ENCODE measurements at regions not wholly inside any gene's neighbourhood (a gene's known extent, or its start where the extent isn't known, plus 50 kb on each side); places are given as distances from the start of the nearest gene placed in this dataset.

- no peaks in the 10 kb centered on the region for H3K9me3 ChIP-seq
- no peak for TF ChIP-seq CTCF (IDR thresholded peaks at IDR 0.05)
- H3K4me3 ChIP-seq = no peak overlapping the region
- intact Hi-C loops (cut with DNase I) = no loop called here
- ATAC-seq (no peak), DNase-seq (no peak), FAIRE-seq (no peak)
- H3K36me3 ChIP-seq = no peaks in the 10 kb centered on the region
- no peaks in the 10 kb centered on the region for H3K4me1 ChIP-seq
- WGBS, 2 donors = 63 to 68% methylated on average over 6 of the region's 6 CpGs
- H3K27me3 ChIP-seq = no peaks in the 10 kb centered on the region
- no peak overlapping the region for H3K27ac ChIP-seq
Measured at GRCh38 chr6:45727819-45728449, 287.7 kb downstream of the CLIC5 start.

- WGBS, 2 donors = 62 to 86% methylated on average over 2 of the region's 2 CpGs
- intact Hi-C loops (cut with DNase I) = no loop called here
- no peak overlapping the region for H3K27ac ChIP-seq
- no peak for TF ChIP-seq CTCF (IDR thresholded peaks at IDR 0.05)
- H3K36me3 ChIP-seq = no peaks in the 10 kb centered on the region
- H3K27me3 ChIP-seq = no peaks in the 10 kb centered on the region
- H3K4me3 ChIP-seq = no peak overlapping the region
- FAIRE-seq = no peak
- no peak for DNase-seq
- H3K4me1 ChIP-seq = no peaks in the 10 kb centered on the region
- no peaks in the 10 kb centered on the region for H3K9me3 ChIP-seq
- peak in 1 of 4 donors; percentile 40 for ATAC-seq
Measured at GRCh38 chr6:45727228-45727627, 288.4 kb downstream of the CLIC5 start.

GRCh38 chr6:45726444-45726843 is 289.2 kb downstream of the CLIC5 start:
- FAIRE-seq (no peak), DNase-seq (no peak), ATAC-seq (no peak)
- no peaks in the 10 kb centered on the region for H3K27me3 ChIP-seq
- H3K9me3 ChIP-seq = no peaks in the 10 kb centered on the region
- H3K4me1 ChIP-seq = no peaks in the 10 kb centered on the region
- intact Hi-C loops (cut with DNase I) = no loop called here
- no peak overlapping the region for H3K4me3 ChIP-seq
- H3K36me3 ChIP-seq = no peaks in the 10 kb centered on the region
- H3K27ac ChIP-seq = no peak overlapping the region
- 63 to 75% methylated on average over 3 of the region's 3 CpGs for WGBS, 2 donors
- no peak for TF ChIP-seq CTCF (IDR thresholded peaks at IDR 0.05)

GRCh38 chr6:45724511-45724910 is 291.1 kb downstream of the CLIC5 start:
- no peak overlapping the region for H3K27ac ChIP-seq
- no peak for TF ChIP-seq CTCF (IDR thresholded peaks at IDR 0.05)
- H3K4me3 ChIP-seq = no peak overlapping the region
- intact Hi-C loops (cut with DNase I) = no loop called here
- no peak for FAIRE-seq
- DNase-seq = peak in 2 of 6 donors; percentile 14 to 26
- ATAC-seq = no peak
- H3K36me3 ChIP-seq = no peaks in the 10 kb centered on the region
- no peaks in the 10 kb centered on the region for H3K4me1 ChIP-seq
- 59 to 61% methylated on average over 2 of the region's 2 CpGs for WGBS, 2 donors
- H3K27me3 ChIP-seq = no peaks in the 10 kb centered on the region
- no peaks in the 10 kb centered on the region for H3K9me3 ChIP-seq

GRCh38 chr6:45724027-45724426 is 291.6 kb downstream of the CLIC5 start:
- intact Hi-C loops (cut with DNase I) = no loop called here
- DNase-seq = no peak

More at GRCh38 chr6:45724027-45724426, 291.6 kb downstream of the CLIC5 start:
- no peaks in the 10 kb centered on the region for H3K9me3 ChIP-seq
- no peaks in the 10 kb centered on the region for H3K27me3 ChIP-seq
- H3K36me3 ChIP-seq = no peaks in the 10 kb centered on the region
- H3K27ac ChIP-seq = no peak overlapping the region
- H3K4me3 ChIP-seq = no peak overlapping the region
- no peak for TF ChIP-seq CTCF (IDR thresholded peaks at IDR 0.05)
- H3K4me1 ChIP-seq = no peaks in the 10 kb centered on the region
- FAIRE-seq (no peak), ATAC-seq (no peak)

Data from pancreas (tissue), 10 donors.